Gastroesophageal sphincter (tissue), 3 donors: ENCODE measurements at regions not wholly inside any gene's neighbourhood (a gene's known extent, or its start where the extent isn't known, plus 50 kb on each side); places are given as distances from the start of the nearest gene placed in this dataset.

ENCODE experiments used
- POLR2A ChIP-seq, 2 donors: fragments of 450-650 bp; IDR thresholded peaks; one replicate each; pipeline ENCODE4 v1.6.1; 2017; ENCODE audit warnings: antibody characterized with exemption in 2 of 2, mild to moderate bottlenecking in 2 of 2, moderate library complexity in 1 of 2
- TF ChIP-seq, protein P1 (sequence below), 4 experiments: fragments of 200-600 bp in 2 of 4; fragments of 450-650 bp in 2 of 4; sonication (generic) in 1 of 4; IDR thresholded peaks; one replicate each; pipeline ENCODE4 v1.5.1; 2017 to 2019; ENCODE audit warnings: antibody characterized with exemption in 4 of 4, mild to moderate bottlenecking in 2 of 4, moderate library complexity in 2 of 4

DNA sequence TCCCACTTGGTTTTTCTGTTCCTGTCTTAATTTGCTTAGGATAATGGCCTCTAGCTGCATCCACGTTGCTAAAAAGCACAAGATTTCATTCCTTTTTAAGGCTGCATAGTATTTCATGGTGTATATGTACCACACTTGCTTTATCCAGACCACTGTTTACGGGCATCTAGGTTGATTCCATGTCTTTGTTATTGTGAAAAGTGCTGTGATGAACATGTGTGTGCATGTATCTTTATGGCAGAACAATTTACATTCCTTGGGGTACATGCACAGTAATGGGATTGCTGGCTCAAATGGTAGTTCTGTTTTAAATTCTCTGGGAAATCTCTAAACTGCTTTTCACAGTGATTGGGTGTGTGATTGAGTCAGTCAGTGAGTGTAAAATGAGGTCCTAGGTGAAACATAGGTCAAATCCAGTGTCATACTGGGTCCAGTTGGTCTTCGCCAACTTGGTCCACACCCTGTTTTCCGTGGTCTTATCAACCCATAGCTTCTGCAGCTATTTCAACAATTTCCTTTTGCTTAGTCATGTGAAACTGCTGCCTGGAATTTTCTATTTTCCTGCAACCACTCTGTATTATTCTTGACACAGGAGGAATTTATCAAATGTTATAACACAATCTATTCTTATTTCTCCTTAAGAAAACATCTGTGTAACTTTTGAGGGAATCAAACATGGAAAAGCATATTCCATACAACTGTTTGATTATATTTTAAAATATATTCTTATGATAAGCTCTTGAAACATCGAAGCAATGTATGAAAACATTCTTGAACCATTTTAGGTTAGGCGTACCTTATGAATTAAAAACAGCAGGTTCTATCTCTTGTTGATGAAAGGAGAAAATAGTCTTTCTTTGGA is 82.9 kb downstream of the ADCYAP1 start:
- TF ChIP-seq POLR2A (IDR thresholded peaks at IDR 0.05), result no peak
- TF ChIP-seq, protein P1, sequence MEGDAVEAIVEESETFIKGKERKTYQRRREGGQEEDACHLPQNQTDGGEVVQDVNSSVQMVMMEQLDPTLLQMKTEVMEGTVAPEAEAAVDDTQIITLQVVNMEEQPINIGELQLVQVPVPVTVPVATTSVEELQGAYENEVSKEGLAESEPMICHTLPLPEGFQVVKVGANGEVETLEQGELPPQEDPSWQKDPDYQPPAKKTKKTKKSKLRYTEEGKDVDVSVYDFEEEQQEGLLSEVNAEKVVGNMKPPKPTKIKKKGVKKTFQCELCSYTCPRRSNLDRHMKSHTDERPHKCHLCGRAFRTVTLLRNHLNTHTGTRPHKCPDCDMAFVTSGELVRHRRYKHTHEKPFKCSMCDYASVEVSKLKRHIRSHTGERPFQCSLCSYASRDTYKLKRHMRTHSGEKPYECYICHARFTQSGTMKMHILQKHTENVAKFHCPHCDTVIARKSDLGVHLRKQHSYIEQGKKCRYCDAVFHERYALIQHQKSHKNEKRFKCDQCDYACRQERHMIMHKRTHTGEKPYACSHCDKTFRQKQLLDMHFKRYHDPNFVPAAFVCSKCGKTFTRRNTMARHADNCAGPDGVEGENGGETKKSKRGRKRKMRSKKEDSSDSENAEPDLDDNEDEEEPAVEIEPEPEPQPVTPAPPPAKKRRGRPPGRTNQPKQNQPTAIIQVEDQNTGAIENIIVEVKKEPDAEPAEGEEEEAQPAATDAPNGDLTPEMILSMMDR (IDR thresholded peaks at IDR 0.05), result no peak
